Fibroblast of lung (primary cell): ENCODE measurements at regions not wholly inside any gene's neighbourhood (a gene's known extent, or its start where the extent isn't known, plus 50 kb on each side); places are given as distances from the start of the nearest gene placed in this dataset.

Source experiments
- DNase-seq, 2 donors: peaks; one replicate each; pipeline versions ENCODE4 v3.0.0 to v3.0.0-alpha.2; 2010; ENCODE audit warnings: low read depth in 2 of 2
- H2AFZ ChIP-seq: 2 replicates; pipeline ENCODE4 v1.5.1; 2012; ENCODE audit warnings: low read length, control low read depth, inconsistent platforms
- H3K27ac ChIP-seq: 2 replicates; pipeline ENCODE4 v1.5.1; 2011; ENCODE audit warnings: low read length, control low read depth; ENCODE audit not compliant: insufficient read depth
- H3K27me3 ChIP-seq: 2 replicates; pipeline ENCODE4 v1.5.1; 2011; ENCODE audit warnings: mild to moderate bottlenecking, low read length; ENCODE audit not compliant: control insufficient read depth, insufficient read depth
- H3K36me3 ChIP-seq: 2 replicates; pipeline ENCODE4 v1.5.1; 2011; ENCODE audit warnings: low read length; ENCODE audit not compliant: control insufficient read depth, insufficient read depth
- H3K4me1 ChIP-seq: 2 replicates; pipeline ENCODE4 v1.5.1; 2011; ENCODE audit warnings: low read length; ENCODE audit not compliant: control insufficient read depth, insufficient read depth; ENCODE audit errors: extremely low read depth
- H3K4me2 ChIP-seq: 2 replicates; pipeline ENCODE4 v1.5.1; 2011; ENCODE audit warnings: low read length, control low read depth; ENCODE audit not compliant: insufficient read depth; ENCODE audit errors: extremely low read depth
- H3K4me3 ChIP-seq, 4 experiments: fragments of 200-600 bp in 1 of 4; sonication (generic) in 1 of 4; replicated peaks in 1 of 4; 2 replicates each; pipeline ENCODE4 v1.5.1; 2011 to 2016; ENCODE audit warnings: low read length in 4 of 4, low read depth in 3 of 4, mild to moderate bottlenecking in 3 of 4, control low read depth in 2 of 4, inconsistent platforms in 1 of 4, mixed read lengths in 1 of 4; ENCODE audit not compliant: insufficient read depth in 1 of 4; ENCODE audit errors: control extremely low read depth in 1 of 4
- H3K79me2 ChIP-seq: 2 replicates; pipeline ENCODE4 v1.5.1; 2012; ENCODE audit warnings: mild to moderate bottlenecking, low read length, inconsistent platforms; ENCODE audit not compliant: control insufficient read depth, insufficient read depth
- H3K9ac ChIP-seq: 2 replicates; pipeline ENCODE4 v1.5.1; 2011; ENCODE audit warnings: mild to moderate bottlenecking, low read length, control low read depth; ENCODE audit not compliant: insufficient read depth
- H3K9me3 ChIP-seq: 2 replicates; pipeline ENCODE4 v1.5.1; 2012; ENCODE audit warnings: low read depth, low read length; ENCODE audit not compliant: control insufficient read depth, insufficient read depth
- H4K20me1 ChIP-seq: 2 replicates; pipeline ENCODE4 v1.5.1; 2011; ENCODE audit warnings: low read length; ENCODE audit not compliant: control insufficient read depth, insufficient read depth; ENCODE audit errors: extremely low read depth
- EZH2 ChIP-seq: IDR thresholded peaks from 2 replicates; pipeline ENCODE4 v1.5.1; 2012; ENCODE audit warnings: low read length, control low read depth, mild to moderate bottlenecking; ENCODE audit errors: missing control alignments
- TF ChIP-seq, protein P1 (sequence below), 2 donors: IDR thresholded peaks in 1 of 2; conservative IDR thresholded peaks in 1 of 2; 1 replicate in 1 of 2; 2 replicates in 1 of 2; pipeline ENCODE4 v1.5.1; 2011 to 2012; ENCODE audit warnings: low read length in 2 of 2, control low read depth in 1 of 2, inconsistent platforms in 1 of 2, low read depth in 1 of 2, mild to moderate bottlenecking in 1 of 2

DNA sequence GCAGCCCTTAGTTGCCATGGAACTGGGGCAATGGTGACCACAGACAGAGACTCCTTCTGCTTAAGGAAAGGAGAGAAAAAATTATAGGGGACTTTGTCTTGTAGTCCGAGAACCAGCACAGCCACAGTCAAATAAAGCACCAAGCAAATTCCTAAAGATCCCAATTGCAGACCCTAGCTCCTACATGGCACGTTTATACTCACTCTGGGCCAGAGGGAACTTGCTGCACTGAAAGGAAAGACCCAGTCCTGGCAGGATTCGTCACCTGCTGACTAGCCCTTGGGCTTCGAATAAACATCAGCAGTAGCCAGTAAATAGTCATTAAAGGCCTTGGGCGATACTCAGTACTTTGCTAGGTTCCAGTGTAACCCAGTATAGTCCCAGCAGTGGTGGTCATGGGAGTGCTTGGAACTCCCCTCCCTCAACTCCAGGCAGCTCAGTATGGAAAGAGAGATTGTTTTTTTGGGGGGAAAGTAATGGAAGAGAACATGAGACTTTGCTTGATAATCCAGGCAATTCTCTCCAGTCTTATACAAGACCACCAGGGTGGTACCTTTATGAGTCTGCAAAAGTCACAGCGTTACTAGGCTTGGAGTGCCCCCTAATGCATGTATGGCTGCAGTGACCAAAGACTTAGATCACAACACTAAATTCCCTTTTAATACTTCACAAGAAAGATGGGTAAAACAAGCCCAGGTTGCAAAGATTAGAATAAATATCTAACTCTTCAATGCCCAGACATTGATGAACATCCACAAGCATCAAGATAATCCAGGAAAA, 66.4 kb upstream of the AGTR1 start:
- Histone ChIP-seq H3K4me2 (no peak overlapping the region), H2AFZ (no peak overlapping the region)
- no peak for DNase-seq

GRCh38 chr3:148641722-148642121, 56.0 kb upstream of the AGTR1 start:
- H3K4me1 ChIP-seq, result no peaks in the 10 kb centered on the region
- H3K36me3 ChIP-seq, result no peaks in the 10 kb centered on the region
- TF ChIP-seq, protein P1, sequence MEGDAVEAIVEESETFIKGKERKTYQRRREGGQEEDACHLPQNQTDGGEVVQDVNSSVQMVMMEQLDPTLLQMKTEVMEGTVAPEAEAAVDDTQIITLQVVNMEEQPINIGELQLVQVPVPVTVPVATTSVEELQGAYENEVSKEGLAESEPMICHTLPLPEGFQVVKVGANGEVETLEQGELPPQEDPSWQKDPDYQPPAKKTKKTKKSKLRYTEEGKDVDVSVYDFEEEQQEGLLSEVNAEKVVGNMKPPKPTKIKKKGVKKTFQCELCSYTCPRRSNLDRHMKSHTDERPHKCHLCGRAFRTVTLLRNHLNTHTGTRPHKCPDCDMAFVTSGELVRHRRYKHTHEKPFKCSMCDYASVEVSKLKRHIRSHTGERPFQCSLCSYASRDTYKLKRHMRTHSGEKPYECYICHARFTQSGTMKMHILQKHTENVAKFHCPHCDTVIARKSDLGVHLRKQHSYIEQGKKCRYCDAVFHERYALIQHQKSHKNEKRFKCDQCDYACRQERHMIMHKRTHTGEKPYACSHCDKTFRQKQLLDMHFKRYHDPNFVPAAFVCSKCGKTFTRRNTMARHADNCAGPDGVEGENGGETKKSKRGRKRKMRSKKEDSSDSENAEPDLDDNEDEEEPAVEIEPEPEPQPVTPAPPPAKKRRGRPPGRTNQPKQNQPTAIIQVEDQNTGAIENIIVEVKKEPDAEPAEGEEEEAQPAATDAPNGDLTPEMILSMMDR (conservative IDR thresholded peaks at IDR 0.05 in 1 of 2, IDR thresholded peaks at IDR 0.05 in 1 of 2; ENCODE audit: low read depth in 1 of 2, low read length in 2 of 2), result no peak
- no peak for TF ChIP-seq EZH2
- H3K9me3 ChIP-seq, result no peaks in the 10 kb centered on the region
- no peak overlapping the region for H3K27ac ChIP-seq
- H3K4me2 ChIP-seq, result no peak overlapping the region
- no peak overlapping the region for H3K4me3 ChIP-seq
- no peak for DNase-seq
- no peaks in the 10 kb centered on the region for H3K79me2 ChIP-seq
- H3K27me3 ChIP-seq, result no peaks in the 10 kb centered on the region
- H3K9ac ChIP-seq, result no peak overlapping the region
- no peaks in the 10 kb centered on the region for H4K20me1 ChIP-seq
- no peak overlapping the region for H2AFZ ChIP-seq

More for the DNA sequence above, 66.4 kb upstream of the AGTR1 start:
- no peak overlapping the region for H3K9ac ChIP-seq
- H3K4me3 ChIP-seq, result no peak overlapping the region
- no peaks in the 10 kb centered on the region for H4K20me1 ChIP-seq
- H3K36me3 ChIP-seq, result no peaks in the 10 kb centered on the region
- TF ChIP-seq, protein P1 (conservative IDR thresholded peaks at IDR 0.05 in 1 of 2, IDR thresholded peaks at IDR 0.05 in 1 of 2; ENCODE audit: low read depth in 1 of 2, low read length in 2 of 2), result peak in 1 of 2 donors; percentile 38
- TF ChIP-seq EZH2, result no peak
- no peak overlapping the region for H3K27ac ChIP-seq
- H3K4me1 ChIP-seq, result no peaks in the 10 kb centered on the region
- H3K79me2 ChIP-seq, result no peaks in the 10 kb centered on the region
- H3K9me3 ChIP-seq, result no peaks in the 10 kb centered on the region
- H3K27me3 ChIP-seq, result no peaks in the 10 kb centered on the region

GRCh38 chr3:148642214-148642613, 55.5 kb upstream of the AGTR1 start:
- H3K79me2 ChIP-seq, result no peaks in the 10 kb centered on the region
- H3K4me1 ChIP-seq, result no peaks in the 10 kb centered on the region
- no peaks in the 10 kb centered on the region for H4K20me1 ChIP-seq
- H3K27ac ChIP-seq, result no peak overlapping the region
- no peak overlapping the region for H3K9ac ChIP-seq
- no peak overlapping the region for H3K4me3 ChIP-seq
- TF ChIP-seq, protein P1 (conservative IDR thresholded peaks at IDR 0.05 in 1 of 2, IDR thresholded peaks at IDR 0.05 in 1 of 2; ENCODE audit: low read depth in 1 of 2, low read length in 2 of 2), result no peak
- no peak for TF ChIP-seq EZH2
- no peak overlapping the region for H3K4me2 ChIP-seq
- no peak overlapping the region for H2AFZ ChIP-seq
- no peaks in the 10 kb centered on the region for H3K27me3 ChIP-seq
- H3K9me3 ChIP-seq, result no peaks in the 10 kb centered on the region
- no peaks in the 10 kb centered on the region for H3K36me3 ChIP-seq
- peak in 1 of 2 donors; percentile 55 for DNase-seq
